Neuronal stem cell (in vitro differentiated cells): ENCODE measurements at regions not wholly inside any gene's neighbourhood (a gene's known extent, or its start where the extent isn't known, plus 50 kb on each side); places are given as distances from the start of the nearest gene placed in this dataset.
"Not testable (repeated sequence)": the region's sequence is repeated elsewhere in the genome, so short reads cannot be mapped to it uniquely, and the experiment has no call there.

Source experiments
- DNase-seq: peaks from one replicate; pipeline ENCODE4 v3.0.0-alpha.2; 2013; ENCODE audit warnings: low spot score
- H2AFZ ChIP-seq: one replicate; pipeline ENCODE4 v1.6.1; 2013; ENCODE audit warnings: mild to moderate bottlenecking, low read length, inconsistent platforms
- H2AK5ac ChIP-seq: 2 replicates; pipeline ENCODE4 v1.6.1; 2013; ENCODE audit warnings: low read depth, mild to moderate bottlenecking, inconsistent platforms, low read length, moderate library complexity, mixed read lengths
- H2BK120ac ChIP-seq: 2 replicates; pipeline ENCODE4 v1.6.1; 2013; ENCODE audit warnings: low read depth, mild to moderate bottlenecking, inconsistent platforms, low read length, moderate library complexity, mixed read lengths
- H2BK12ac ChIP-seq: one replicate; pipeline ENCODE4 v1.6.1; 2013; ENCODE audit warnings: low read length, inconsistent platforms
- H2BK15ac ChIP-seq: 2 replicates; pipeline ENCODE4 v1.6.1; 2013; ENCODE audit warnings: mild to moderate bottlenecking, low read length, inconsistent platforms, mixed read lengths
- H2BK5ac ChIP-seq: one replicate; pipeline ENCODE4 v1.6.1; 2013; ENCODE audit warnings: inconsistent platforms, mild to moderate bottlenecking, low read length, moderate library complexity
- H3K14ac ChIP-seq: one replicate; pipeline ENCODE4 v1.6.1; 2013; ENCODE audit warnings: low read length, inconsistent platforms
- H3K18ac ChIP-seq: 2 replicates; pipeline ENCODE4 v1.6.1; 2013; ENCODE audit warnings: low read length, inconsistent platforms
- H3K23ac ChIP-seq: 2 replicates; pipeline ENCODE4 v1.6.1; 2013; ENCODE audit warnings: low read depth, mild to moderate bottlenecking, mixed read lengths, low read length, inconsistent platforms; ENCODE audit not compliant: poor library complexity
- H3K27ac ChIP-seq: replicated peaks from 3 replicates; pipeline ENCODE4 v1.5.1; 2013; ENCODE audit warnings: low read length, inconsistent platforms
- H3K27me3 ChIP-seq, 3 experiments: 2 replicates each; pipeline ENCODE4 v1.6.1; 2013; ENCODE audit warnings: low read length in 3 of 3, mild to moderate bottlenecking in 2 of 3, inconsistent platforms in 1 of 3, low read depth in 1 of 3, mixed read lengths in 1 of 3, moderate library complexity in 1 of 3; ENCODE audit not compliant: control insufficient read depth in 3 of 3, insufficient read depth in 3 of 3
- H3K36me3 ChIP-seq, 2 donors: replicated peaks in 1 of 2; 2 replicates each; pipeline ENCODE4 v1.6.1; 2013; ENCODE audit warnings: low read length in 2 of 2; ENCODE audit not compliant: control insufficient read depth in 2 of 2, insufficient read depth in 2 of 2
- H3K4ac ChIP-seq: 2 replicates; pipeline ENCODE4 v1.6.1; 2013; ENCODE audit warnings: inconsistent platforms, mild to moderate bottlenecking, low read length, moderate library complexity
- H3K4me1 ChIP-seq, 2 donors: 1 replicate in 1 of 2; 2 replicates in 1 of 2; pipeline ENCODE4 v1.6.1; 2013; ENCODE audit warnings: low read length in 2 of 2, low read depth in 1 of 2; ENCODE audit not compliant: control insufficient read depth in 2 of 2, insufficient read depth in 1 of 2
- H3K4me2 ChIP-seq: one replicate; pipeline ENCODE4 v1.6.1; 2013; ENCODE audit warnings: mild to moderate bottlenecking, low read length, inconsistent platforms; ENCODE audit not compliant: insufficient read depth, poor library complexity, severe bottlenecking
- H3K4me3 ChIP-seq, 2 donors: 2 replicates each; pipeline ENCODE4 v1.5.1; 2013; ENCODE audit warnings: low read length in 2 of 2, mild to moderate bottlenecking in 2 of 2, inconsistent platforms in 1 of 2, moderate library complexity in 1 of 2
- H3K79me1 ChIP-seq: one replicate; pipeline ENCODE4 v1.6.1; 2013; ENCODE audit warnings: low read depth, mild to moderate bottlenecking, inconsistent platforms, low read length, moderate library complexity
- H3K9ac ChIP-seq: one replicate; pipeline ENCODE4 v1.6.1; 2013; ENCODE audit warnings: mild to moderate bottlenecking, low read depth, low read length, inconsistent platforms; ENCODE audit not compliant: poor library complexity
- H3K9me3 ChIP-seq, 2 donors: replicated peaks in 1 of 2; 2 replicates each; pipeline versions ENCODE3 to v1.6.1; 2013; ENCODE audit warnings: low read length in 2 of 2, mild to moderate bottlenecking in 2 of 2, inconsistent platforms in 1 of 2, low read depth in 1 of 2, mixed read lengths in 1 of 2, moderate library complexity in 1 of 2; ENCODE audit not compliant: control insufficient read depth in 2 of 2, insufficient read depth in 1 of 2
- H4K8ac ChIP-seq: one replicate; pipeline ENCODE4 v1.6.1; 2013; ENCODE audit warnings: low read depth, mild to moderate bottlenecking, inconsistent platforms, low read length, moderate library complexity
- H4K91ac ChIP-seq: one replicate; pipeline ENCODE4 v1.6.1; 2013; ENCODE audit warnings: low read length, low read depth, mild to moderate bottlenecking, inconsistent platforms; ENCODE audit not compliant: poor library complexity
- WGBS, 2 donors: extraction: QIAGEN DNeasy Blood & Tissue Kit; methylation state at CpG; one replicate each; pipeline ENCODE4 v1.1.7; 2013; ENCODE audit warnings: missing lambda C conversion rate in 2 of 2, mixed read lengths in 1 of 2; ENCODE audit not compliant: insufficient read length in 2 of 2, insufficient replicate concordance in 1 of 2; ENCODE audit errors: extremely low coverage in 2 of 2; 5-methylcytosine and 5-hydroxymethylcytosine counted together

DNA sequence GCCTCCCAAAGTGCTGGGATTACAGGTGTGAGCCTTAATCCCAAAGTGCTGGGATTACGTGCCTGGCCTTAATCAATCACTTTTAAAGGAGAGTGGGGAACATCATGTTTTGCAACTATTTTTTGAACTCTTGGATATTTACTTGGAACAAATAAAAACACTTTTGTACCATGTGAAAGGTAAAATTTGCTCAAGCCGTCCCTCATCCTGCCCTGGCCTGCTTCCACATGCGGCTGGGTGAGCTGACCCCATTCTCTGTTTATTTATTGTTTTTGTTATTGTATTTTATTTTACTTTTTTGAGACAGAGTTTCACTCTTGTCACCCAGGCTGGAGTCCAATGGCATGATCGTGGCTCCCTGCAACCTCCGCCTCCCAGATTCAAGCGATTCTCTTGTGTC lies 208.0 kb downstream of the NPIPA7 start:
- H3K79me1 ChIP-seq, H3K36me3 ChIP-seq, H2AFZ ChIP-seq, H2BK12ac ChIP-seq, H3K4me3 ChIP-seq, H2AK5ac ChIP-seq, H3K23ac ChIP-seq, H4K8ac ChIP-seq, H3K18ac ChIP-seq, H3K27me3 ChIP-seq, H2BK15ac ChIP-seq, H3K4ac ChIP-seq, H3K9me3 ChIP-seq, DNase-seq, H3K4me2 ChIP-seq, H3K9ac ChIP-seq, H3K4me1 ChIP-seq, H2BK5ac ChIP-seq, H3K14ac ChIP-seq, H4K91ac ChIP-seq, H2BK120ac ChIP-seq, H3K27ac ChIP-seq: not testable (repeated sequence)
- no CpG with 5 or more reads among the region's 6 CpGs for WGBS, 2 donors

DNA sequence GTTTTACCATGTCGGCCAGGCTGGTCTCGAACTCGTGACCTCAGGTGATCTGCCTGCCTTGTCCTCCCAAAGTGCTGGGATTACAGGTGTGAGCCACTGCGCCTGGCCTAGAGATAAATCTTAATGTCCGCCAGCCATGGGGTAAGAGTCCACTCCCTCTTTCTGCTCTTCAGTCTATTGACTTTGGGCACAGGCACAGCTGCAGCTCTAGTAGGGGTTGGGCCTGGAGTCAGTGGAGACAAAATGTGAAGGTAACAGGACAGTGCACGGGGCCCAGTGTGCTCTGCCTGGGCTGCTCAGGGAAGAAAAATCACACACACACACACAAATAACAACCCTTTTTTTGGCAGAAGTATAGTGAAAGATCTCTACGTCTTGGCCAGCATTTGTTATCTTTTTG lies 209.5 kb downstream of the NPIPA7 start:
- H2BK5ac ChIP-seq = not testable (repeated sequence)

DNA sequence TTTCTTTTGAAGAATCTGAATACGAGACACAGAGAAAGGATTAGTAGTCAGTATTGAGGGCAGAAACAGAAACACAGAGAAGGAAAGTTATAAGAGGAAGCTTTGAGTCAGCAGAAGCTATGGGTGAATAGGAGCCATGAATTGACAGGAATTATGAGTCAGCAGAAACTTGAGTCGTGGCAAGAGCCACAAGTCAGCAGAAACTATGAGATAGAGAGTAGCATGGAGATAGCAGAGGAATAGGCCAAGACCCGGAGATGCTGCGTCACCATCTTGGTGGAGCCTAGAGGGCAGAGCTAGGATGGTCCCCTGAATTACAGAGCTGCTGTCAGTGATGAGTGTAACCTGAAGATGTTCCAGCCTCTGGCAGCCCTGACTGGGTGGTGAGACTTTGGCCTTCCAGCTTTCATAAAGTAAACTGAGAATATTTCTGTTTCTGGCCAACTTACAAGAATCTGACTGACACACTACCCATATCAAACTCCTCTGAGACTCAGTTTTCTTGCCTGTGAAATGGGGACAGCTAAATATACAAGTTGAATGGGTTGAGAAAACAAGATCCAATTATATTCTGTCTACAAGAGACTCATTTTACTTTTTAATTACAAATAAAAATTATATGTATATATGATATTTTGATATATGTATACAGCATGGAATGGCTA lies 211.8 kb downstream of the NPIPA7 start:
- H3K36me3 ChIP-seq, H3K18ac ChIP-seq, H3K23ac ChIP-seq, H4K8ac ChIP-seq, H2AK5ac ChIP-seq, H3K4me3 ChIP-seq, H3K4me1 ChIP-seq, H2BK5ac ChIP-seq, H3K79me1 ChIP-seq, H2BK15ac ChIP-seq, H3K27me3 ChIP-seq, H3K4me2 ChIP-seq, H3K14ac ChIP-seq, H3K27ac ChIP-seq, H2BK12ac ChIP-seq, H4K91ac ChIP-seq, H2AFZ ChIP-seq, H3K9ac ChIP-seq, DNase-seq, H2BK120ac ChIP-seq, H3K4ac ChIP-seq, H3K9me3 ChIP-seq: not testable (repeated sequence)
- no CpG with 5 or more reads among the region's 4 CpGs for WGBS, 2 donors

More for the DNA sequence above, 209.5 kb downstream of the NPIPA7 start:
- H3K4me2 ChIP-seq, H3K4me1 ChIP-seq, H3K27me3 ChIP-seq, DNase-seq, H4K8ac ChIP-seq, H2BK15ac ChIP-seq, H2BK12ac ChIP-seq, H3K9me3 ChIP-seq, H2AFZ ChIP-seq, H3K14ac ChIP-seq, H2AK5ac ChIP-seq, H3K9ac ChIP-seq, H3K27ac ChIP-seq, H3K36me3 ChIP-seq, H2BK120ac ChIP-seq, H4K91ac ChIP-seq, H3K4me3 ChIP-seq, H3K79me1 ChIP-seq, H3K23ac ChIP-seq, H3K18ac ChIP-seq, H3K4ac ChIP-seq: not testable (repeated sequence)
- WGBS, 2 donors = no CpG with 5 or more reads among the region's 7 CpGs

DNA sequence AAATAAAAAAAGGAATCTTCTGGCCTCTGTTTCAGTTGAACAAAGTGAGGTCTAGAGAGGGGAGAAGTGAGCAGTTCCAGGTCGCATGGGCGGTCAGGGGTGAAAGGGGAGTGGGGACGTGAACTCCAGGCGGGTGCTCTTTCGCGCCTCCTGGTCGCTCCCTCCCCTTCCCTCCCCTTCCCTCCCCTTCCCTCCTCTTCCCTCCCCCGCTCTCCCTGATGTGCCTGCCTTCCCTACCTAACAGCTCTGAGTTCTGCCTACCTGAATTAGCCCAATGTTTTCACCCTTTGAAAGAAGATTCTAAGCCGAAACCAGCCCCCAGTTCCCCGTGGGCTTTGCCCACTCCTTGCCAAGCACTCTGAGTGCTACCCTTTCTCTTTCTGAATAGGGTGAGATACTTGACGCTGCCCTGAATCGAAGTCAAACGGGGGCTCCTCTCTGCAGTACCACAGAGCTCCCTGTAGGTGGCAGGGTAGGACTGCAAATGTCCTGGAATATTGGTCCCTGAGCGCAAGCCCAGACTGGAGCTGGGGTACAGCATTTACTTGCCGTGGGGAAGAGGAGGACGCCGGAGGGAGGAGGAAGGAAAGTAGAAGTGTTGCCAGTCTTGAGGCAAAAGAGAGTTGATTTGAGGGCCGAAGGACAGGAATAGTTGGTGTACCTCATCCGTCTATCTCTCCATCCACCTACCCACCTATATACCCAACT lies 214.4 kb downstream of the NPIPA7 start:
- H2AFZ ChIP-seq, H2BK15ac ChIP-seq, H3K18ac ChIP-seq, H3K9me3 ChIP-seq, H2AK5ac ChIP-seq, H3K23ac ChIP-seq, H3K27ac ChIP-seq, H3K4ac ChIP-seq, H4K8ac ChIP-seq, H3K14ac ChIP-seq, H2BK12ac ChIP-seq, DNase-seq, H3K9ac ChIP-seq, H3K4me2 ChIP-seq, H4K91ac ChIP-seq, H2BK5ac ChIP-seq, H3K27me3 ChIP-seq, H2BK120ac ChIP-seq, H3K4me1 ChIP-seq, H3K36me3 ChIP-seq, H3K4me3 ChIP-seq, H3K79me1 ChIP-seq: not testable (repeated sequence)
- no CpG with 5 or more reads among the region's 19 CpGs for WGBS, 2 donors
